ENCODE measurements at regions not wholly inside any gene's neighbourhood (a gene's known extent, or its start where the extent isn't known, plus 50 kb on each side); places are given as distances from the start of the nearest gene placed in this dataset.

DNA sequence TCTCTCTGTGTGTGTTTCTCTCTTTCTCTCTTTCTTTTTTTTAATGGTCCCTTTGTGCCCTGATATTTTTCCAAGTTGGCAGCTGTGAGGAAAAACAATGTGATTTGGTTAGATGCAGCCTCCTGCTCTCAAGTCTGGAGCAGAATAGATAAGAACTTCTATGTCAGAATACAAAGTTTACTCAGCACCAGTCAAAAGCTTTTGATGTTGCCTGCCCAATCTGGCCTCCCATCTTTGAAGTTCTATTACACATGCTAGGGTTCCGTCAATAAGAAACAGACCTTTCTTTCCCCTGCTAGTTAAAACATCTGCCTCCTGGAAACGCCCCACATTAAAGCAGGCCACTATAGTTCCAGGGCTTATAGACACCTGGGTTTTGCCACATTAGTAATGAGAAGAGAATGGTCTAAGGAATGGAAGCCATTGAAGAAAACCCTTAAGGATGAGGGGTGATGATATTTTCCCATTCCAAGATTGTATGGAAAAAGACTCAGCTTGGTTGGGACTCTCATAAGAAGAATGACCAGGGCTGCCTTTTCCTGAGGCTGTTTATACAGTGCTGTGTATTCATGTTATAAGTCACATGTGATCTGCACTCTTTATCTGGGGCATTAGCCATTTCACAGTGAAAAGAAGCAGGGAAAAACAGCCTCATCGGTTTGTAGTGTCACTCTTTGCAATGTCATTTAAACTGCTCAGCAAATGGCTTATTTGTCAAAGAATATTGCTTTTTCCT is 414.7 kb upstream of the PROX1 start:
- TF ChIP-seq RAD21 (IDR thresholded peaks at IDR 0.05; ENCODE audit: low read depth) (no peak), ZBTB7A (IDR thresholded peaks at IDR 0.05; ENCODE audit: low read depth) (no peak), USF1 (IDR thresholded peaks at IDR 0.05) (no peak), CREB1 (IDR thresholded peaks at IDR 0.05; ENCODE audit: low read depth) (no peak), MAX (IDR thresholded peaks at IDR 0.05) (no peak), EP300 (IDR thresholded peaks at IDR 0.05; ENCODE audit: borderline replicate concordance) (no peak), NFIC (IDR thresholded peaks at IDR 0.05) (no peak), TAF1 (IDR thresholded peaks at IDR 0.05; ENCODE audit: low read depth) (no peak), CEBPB (IDR thresholded peaks at IDR 0.05) (no peak), YY1 (IDR thresholded peaks at IDR 0.05; ENCODE audit: low read depth) (no peak), TEAD4 (IDR thresholded peaks at IDR 0.05) (no peak), EGR1 (IDR thresholded peaks at IDR 0.05) (no peak)
- TF ChIP-seq, protein P1, sequence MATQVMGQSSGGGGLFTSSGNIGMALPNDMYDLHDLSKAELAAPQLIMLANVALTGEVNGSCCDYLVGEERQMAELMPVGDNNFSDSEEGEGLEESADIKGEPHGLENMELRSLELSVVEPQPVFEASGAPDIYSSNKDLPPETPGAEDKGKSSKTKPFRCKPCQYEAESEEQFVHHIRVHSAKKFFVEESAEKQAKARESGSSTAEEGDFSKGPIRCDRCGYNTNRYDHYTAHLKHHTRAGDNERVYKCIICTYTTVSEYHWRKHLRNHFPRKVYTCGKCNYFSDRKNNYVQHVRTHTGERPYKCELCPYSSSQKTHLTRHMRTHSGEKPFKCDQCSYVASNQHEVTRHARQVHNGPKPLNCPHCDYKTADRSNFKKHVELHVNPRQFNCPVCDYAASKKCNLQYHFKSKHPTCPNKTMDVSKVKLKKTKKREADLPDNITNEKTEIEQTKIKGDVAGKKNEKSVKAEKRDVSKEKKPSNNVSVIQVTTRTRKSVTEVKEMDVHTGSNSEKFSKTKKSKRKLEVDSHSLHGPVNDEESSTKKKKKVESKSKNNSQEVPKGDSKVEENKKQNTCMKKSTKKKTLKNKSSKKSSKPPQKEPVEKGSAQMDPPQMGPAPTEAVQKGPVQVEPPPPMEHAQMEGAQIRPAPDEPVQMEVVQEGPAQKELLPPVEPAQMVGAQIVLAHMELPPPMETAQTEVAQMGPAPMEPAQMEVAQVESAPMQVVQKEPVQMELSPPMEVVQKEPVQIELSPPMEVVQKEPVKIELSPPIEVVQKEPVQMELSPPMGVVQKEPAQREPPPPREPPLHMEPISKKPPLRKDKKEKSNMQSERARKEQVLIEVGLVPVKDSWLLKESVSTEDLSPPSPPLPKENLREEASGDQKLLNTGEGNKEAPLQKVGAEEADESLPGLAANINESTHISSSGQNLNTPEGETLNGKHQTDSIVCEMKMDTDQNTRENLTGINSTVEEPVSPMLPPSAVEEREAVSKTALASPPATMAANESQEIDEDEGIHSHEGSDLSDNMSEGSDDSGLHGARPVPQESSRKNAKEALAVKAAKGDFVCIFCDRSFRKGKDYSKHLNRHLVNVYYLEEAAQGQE (IDR thresholded peaks at IDR 0.05; ENCODE audit: low read depth): no peak

DNA sequence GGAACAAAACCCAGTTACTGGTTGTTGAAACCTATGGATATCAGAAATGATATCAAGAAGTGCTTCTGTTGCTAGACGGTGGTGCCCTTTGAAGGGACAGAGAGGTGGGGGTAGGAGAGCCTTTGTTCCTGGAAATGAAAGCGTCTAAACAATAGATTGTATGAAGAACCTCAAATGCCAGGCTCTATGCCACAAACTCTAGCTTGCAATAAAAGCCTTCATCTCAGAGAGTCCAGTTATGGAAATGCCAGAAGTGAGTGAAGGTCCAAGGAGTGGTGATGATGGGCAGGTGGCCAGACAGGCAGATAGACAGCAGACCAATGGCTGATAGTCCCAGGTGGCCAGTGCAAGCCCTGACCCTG is 414.1 kb upstream of the PROX1 start:
- no peak for TF ChIP-seq USF1 (IDR thresholded peaks at IDR 0.05)
- no peak for TF ChIP-seq TCF12 (IDR thresholded peaks at IDR 0.05; ENCODE audit: low read depth)
- TF ChIP-seq TEAD4 (IDR thresholded peaks at IDR 0.05): no peak
- no peak for TF ChIP-seq YY1 (IDR thresholded peaks at IDR 0.05; ENCODE audit: low read depth)

DNA sequence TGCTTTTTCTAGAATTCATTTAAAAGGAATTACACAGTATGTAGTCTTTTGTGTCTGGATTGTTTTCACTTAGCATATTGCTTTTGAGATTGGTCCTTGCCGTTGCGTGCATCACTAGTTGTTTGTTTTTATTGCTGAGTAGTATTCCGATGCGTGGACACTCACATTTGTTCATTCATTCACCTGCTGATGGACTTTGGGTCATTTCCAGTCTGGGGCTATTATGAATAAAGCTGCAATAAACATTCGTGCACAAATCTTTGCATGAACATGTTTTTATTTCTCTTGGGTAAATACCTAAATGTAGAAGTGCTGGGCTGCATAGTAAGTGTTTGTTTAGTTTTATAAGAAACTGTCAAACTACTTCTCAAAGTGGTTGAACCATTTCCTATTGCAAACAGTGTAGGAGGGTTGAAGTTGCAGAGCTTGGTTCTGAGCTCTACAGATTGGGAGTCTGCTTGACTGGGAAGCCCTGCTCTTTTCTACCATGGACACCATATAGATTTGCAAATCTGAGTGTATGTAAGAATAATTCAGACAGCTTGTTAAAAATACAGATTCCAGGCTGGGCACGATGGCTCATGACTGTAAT is 404.7 kb upstream of the PROX1 start:
- TF ChIP-seq CEBPB (IDR thresholded peaks at IDR 0.05) (no peak), TAF1 (IDR thresholded peaks at IDR 0.05; ENCODE audit: low read depth) (no peak), EGR1 (IDR thresholded peaks at IDR 0.05) (no peak), YY1 (IDR thresholded peaks at IDR 0.05; ENCODE audit: low read depth) (no peak), RAD21 (IDR thresholded peaks at IDR 0.05; ENCODE audit: low read depth) (no peak)

DNA sequence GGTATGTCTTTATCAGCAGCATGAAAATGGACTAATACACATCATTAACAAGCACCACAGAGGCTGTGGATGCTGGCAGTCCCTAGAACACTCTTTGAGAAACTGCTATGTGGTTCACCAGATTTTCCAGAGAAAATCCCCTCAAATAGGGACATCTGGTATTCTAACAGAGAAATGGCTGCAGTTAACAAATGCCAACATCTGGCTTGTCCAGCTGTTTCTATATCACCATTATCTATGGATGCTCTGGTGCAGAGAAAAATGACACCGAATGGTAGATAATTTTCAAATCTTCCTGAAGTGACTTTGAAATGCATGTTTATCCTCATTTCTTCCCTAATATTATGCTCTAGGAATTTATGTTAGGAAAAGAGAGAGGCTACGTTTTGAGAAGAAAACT is 403.5 kb upstream of the PROX1 start:
- TF ChIP-seq EP300 (IDR thresholded peaks at IDR 0.05; ENCODE audit: borderline replicate concordance): no peak
- TF ChIP-seq TEAD4 (IDR thresholded peaks at IDR 0.05): no peak
- no peak for TF ChIP-seq TCF12 (IDR thresholded peaks at IDR 0.05; ENCODE audit: low read depth)
- no peak for TF ChIP-seq TAF1 (IDR thresholded peaks at IDR 0.05; ENCODE audit: low read depth)
- TF ChIP-seq YY1 (IDR thresholded peaks at IDR 0.05; ENCODE audit: low read depth): no peak
- TF ChIP-seq, protein P1 (IDR thresholded peaks at IDR 0.05; ENCODE audit: low read depth): no peak
- no peak for TF ChIP-seq CREB1 (IDR thresholded peaks at IDR 0.05; ENCODE audit: low read depth)
- TF ChIP-seq USF1 (IDR thresholded peaks at IDR 0.05): no peak

DNA sequence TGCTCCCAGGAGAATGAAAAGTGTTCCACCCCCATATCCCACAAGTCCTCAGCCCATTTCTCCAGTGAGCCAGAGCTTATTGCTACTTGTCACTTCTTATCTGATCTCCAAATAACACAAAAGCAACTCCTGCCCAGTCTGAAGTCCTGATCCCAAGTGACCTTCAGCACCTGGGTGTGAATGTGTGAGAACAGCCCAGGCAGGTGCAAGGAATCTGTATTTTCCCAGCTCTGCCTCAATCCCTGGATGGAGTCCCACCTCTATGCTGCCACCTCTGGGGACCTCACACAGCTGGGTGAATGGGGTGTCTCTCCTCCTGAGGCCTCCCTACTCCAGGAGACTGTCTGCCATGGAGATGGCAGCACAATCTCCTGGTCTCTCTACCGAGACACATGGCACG is 402.4 kb upstream of the PROX1 start:
- TF ChIP-seq, protein P1 (IDR thresholded peaks at IDR 0.05; ENCODE audit: low read depth): no peak
- TF ChIP-seq EP300 (IDR thresholded peaks at IDR 0.05; ENCODE audit: borderline replicate concordance): no peak
- TF ChIP-seq TCF12 (IDR thresholded peaks at IDR 0.05; ENCODE audit: low read depth): no peak
- TF ChIP-seq RAD21 (IDR thresholded peaks at IDR 0.05; ENCODE audit: low read depth): no peak
- TF ChIP-seq EGR1 (IDR thresholded peaks at IDR 0.05): no peak

Measured in Ishikawa (cell line).